ENCODE measurements at regions not wholly inside any gene's neighbourhood (a gene's known extent, or its start where the extent isn't known, plus 50 kb on each side); places are given as distances from the start of the nearest gene placed in this dataset.
"Not testable (repeated sequence)": the region's sequence is repeated elsewhere in the genome, so short reads cannot be mapped to it uniquely, and the experiment has no call there.

- DNase-seq (ENCODE audit: low read depth in 4 of 4, low spot score in 3 of 4) = no peak
These were observed 70.8 kb upstream of the AKIRIN2 start for GRCh38 chr6:87772597-87773530.

- DNase-seq (ENCODE audit: low read depth in 4 of 4, low spot score in 3 of 4) = no peak
These were observed 65.4 kb upstream of the AKIRIN2 start for GRCh38 chr6:87767478-87767877.

- DNase-seq (ENCODE audit: low read depth in 4 of 4, low spot score in 3 of 4) = no peak
These were observed 64.2 kb upstream of the AKIRIN2 start for GRCh38 chr6:87766211-87766610.

GRCh38 chr6:87763901-87764300 is 61.9 kb upstream of the AKIRIN2 start:
- DNase-seq (ENCODE audit: low read depth in 4 of 4, low spot score in 3 of 4) = no peak

- DNase-seq (ENCODE audit: low read depth in 4 of 4, low spot score in 3 of 4) = no peak
These were observed 61.2 kb upstream of the AKIRIN2 start for GRCh38 chr6:87763276-87763675.

- no peak for DNase-seq (ENCODE audit: low read depth in 4 of 4, low spot score in 3 of 4)
These were observed 60.1 kb upstream of the AKIRIN2 start for GRCh38 chr6:87762116-87762515.

GRCh38 chr6:87757792-87758191 is 55.8 kb upstream of the AKIRIN2 start:
- no peak for DNase-seq (ENCODE audit: low read depth in 4 of 4, low spot score in 3 of 4)

GRCh38 chr6:87756858-87757257 is 54.8 kb upstream of the AKIRIN2 start:
- no peak for DNase-seq (ENCODE audit: low read depth in 4 of 4, low spot score in 3 of 4)

GRCh38 chr6:87755708-87756671 is 54.0 kb upstream of the AKIRIN2 start:
- no peak for DNase-seq (ENCODE audit: low read depth in 4 of 4, low spot score in 3 of 4)

GRCh38 chr6:87754828-87755227 is 52.8 kb upstream of the AKIRIN2 start:
- DNase-seq (ENCODE audit: low read depth in 4 of 4, low spot score in 3 of 4) = no peak

GRCh38 chr6:87753131-87753685 is 51.2 kb upstream of the AKIRIN2 start:
- DNase-seq (ENCODE audit: low read depth in 4 of 4, low spot score in 3 of 4) = no peak

- DNase-seq (ENCODE audit: low read depth in 4 of 4, low spot score in 3 of 4) = not testable (repeated sequence)
These were observed 50.5 kb upstream of the AKIRIN2 start for GRCh38 chr6:87752503-87752902.
